Fibroblast of lung (primary cell): ENCODE measurements at regions not wholly inside any gene's neighbourhood (a gene's known extent, or its start where the extent isn't known, plus 50 kb on each side); places are given as distances from the start of the nearest gene placed in this dataset.

Source experiments
- DNase-seq, 2 donors: peaks; one replicate each; pipeline versions ENCODE4 v3.0.0 to v3.0.0-alpha.2; 2010; ENCODE audit warnings: low read depth in 2 of 2
- H2AFZ ChIP-seq: 2 replicates; pipeline ENCODE4 v1.5.1; 2012; ENCODE audit warnings: low read length, control low read depth, inconsistent platforms
- H3K27ac ChIP-seq: 2 replicates; pipeline ENCODE4 v1.5.1; 2011; ENCODE audit warnings: low read length, control low read depth; ENCODE audit not compliant: insufficient read depth
- H3K27me3 ChIP-seq: 2 replicates; pipeline ENCODE4 v1.5.1; 2011; ENCODE audit warnings: mild to moderate bottlenecking, low read length; ENCODE audit not compliant: control insufficient read depth, insufficient read depth
- H3K36me3 ChIP-seq: 2 replicates; pipeline ENCODE4 v1.5.1; 2011; ENCODE audit warnings: low read length; ENCODE audit not compliant: control insufficient read depth, insufficient read depth
- H3K4me1 ChIP-seq: 2 replicates; pipeline ENCODE4 v1.5.1; 2011; ENCODE audit warnings: low read length; ENCODE audit not compliant: control insufficient read depth, insufficient read depth; ENCODE audit errors: extremely low read depth
- H3K4me2 ChIP-seq: 2 replicates; pipeline ENCODE4 v1.5.1; 2011; ENCODE audit warnings: low read length, control low read depth; ENCODE audit not compliant: insufficient read depth; ENCODE audit errors: extremely low read depth
- H3K4me3 ChIP-seq, 4 experiments: fragments of 200-600 bp in 1 of 4; sonication (generic) in 1 of 4; replicated peaks in 1 of 4; 2 replicates each; pipeline ENCODE4 v1.5.1; 2011 to 2016; ENCODE audit warnings: low read length in 4 of 4, low read depth in 3 of 4, mild to moderate bottlenecking in 3 of 4, control low read depth in 2 of 4, inconsistent platforms in 1 of 4, mixed read lengths in 1 of 4; ENCODE audit not compliant: insufficient read depth in 1 of 4; ENCODE audit errors: control extremely low read depth in 1 of 4
- H3K79me2 ChIP-seq: 2 replicates; pipeline ENCODE4 v1.5.1; 2012; ENCODE audit warnings: mild to moderate bottlenecking, low read length, inconsistent platforms; ENCODE audit not compliant: control insufficient read depth, insufficient read depth
- H3K9ac ChIP-seq: 2 replicates; pipeline ENCODE4 v1.5.1; 2011; ENCODE audit warnings: mild to moderate bottlenecking, low read length, control low read depth; ENCODE audit not compliant: insufficient read depth
- H3K9me3 ChIP-seq: 2 replicates; pipeline ENCODE4 v1.5.1; 2012; ENCODE audit warnings: low read depth, low read length; ENCODE audit not compliant: control insufficient read depth, insufficient read depth
- H4K20me1 ChIP-seq: 2 replicates; pipeline ENCODE4 v1.5.1; 2011; ENCODE audit warnings: low read length; ENCODE audit not compliant: control insufficient read depth, insufficient read depth; ENCODE audit errors: extremely low read depth
- CTCF ChIP-seq, 2 donors: IDR thresholded peaks in 1 of 2; conservative IDR thresholded peaks in 1 of 2; 1 replicate in 1 of 2; 2 replicates in 1 of 2; pipeline ENCODE4 v1.5.1; 2011 to 2012; ENCODE audit warnings: low read length in 2 of 2, control low read depth in 1 of 2, inconsistent platforms in 1 of 2, low read depth in 1 of 2, mild to moderate bottlenecking in 1 of 2
- EZH2 ChIP-seq: IDR thresholded peaks from 2 replicates; pipeline ENCODE4 v1.5.1; 2012; ENCODE audit warnings: low read length, control low read depth, mild to moderate bottlenecking; ENCODE audit errors: missing control alignments

- H3K9me3 ChIP-seq, result no peaks in the 10 kb centered on the region
- TF ChIP-seq EZH2 (no peak), CTCF (conservative IDR thresholded peaks at IDR 0.05 in 1 of 2, IDR thresholded peaks at IDR 0.05 in 1 of 2; ENCODE audit: low read depth in 1 of 2, low read length in 2 of 2) (no peak)
These were observed 563.0 kb downstream of the RERGL start for GRCh38 chr12:17527021-17527420.

GRCh38 chr12:17511369-17511768 lies 578.6 kb downstream of the RERGL start:
- Histone ChIP-seq H4K20me1 (no peaks in the 10 kb centered on the region), H3K79me2 (no peaks in the 10 kb centered on the region), H3K4me2 (no peak overlapping the region), H2AFZ (no peak overlapping the region), H3K36me3 (no peaks in the 10 kb centered on the region), H3K9ac (no peak overlapping the region), H3K4me1 (no peaks in the 10 kb centered on the region), H3K27ac (no peak overlapping the region), H3K4me3 (no peak overlapping the region), H3K27me3 (no peaks in the 10 kb centered on the region), H3K9me3 (no peaks in the 10 kb centered on the region)
- no peak for TF ChIP-seq EZH2
- no peak for TF ChIP-seq CTCF (conservative IDR thresholded peaks at IDR 0.05 in 1 of 2, IDR thresholded peaks at IDR 0.05 in 1 of 2; ENCODE audit: low read depth in 1 of 2, low read length in 2 of 2)
- DNase-seq, result no peak

More at GRCh38 chr12:17527021-17527420, 563.0 kb downstream of the RERGL start:
- H3K36me3 ChIP-seq, result no peaks in the 10 kb centered on the region
- H3K79me2 ChIP-seq, result no peaks in the 10 kb centered on the region
- no peak overlapping the region for H3K9ac ChIP-seq
- H3K4me1 ChIP-seq, result no peaks in the 10 kb centered on the region
- H3K4me2 ChIP-seq, result no peak overlapping the region
- DNase-seq, result no peak
- no peaks in the 10 kb centered on the region for H4K20me1 ChIP-seq
- no peak overlapping the region for H2AFZ ChIP-seq
- no peak overlapping the region for H3K4me3 ChIP-seq
- no peak overlapping the region for H3K27ac ChIP-seq
- H3K27me3 ChIP-seq, result no peaks in the 10 kb centered on the region

GRCh38 chr12:17507336-17507735 lies 582.7 kb downstream of the RERGL start:
- Histone ChIP-seq H3K36me3 (no peaks in the 10 kb centered on the region), H3K4me3 (no peak overlapping the region), H3K27me3 (no peaks in the 10 kb centered on the region), H2AFZ (no peak overlapping the region), H3K27ac (no peak overlapping the region), H4K20me1 (no peaks in the 10 kb centered on the region), H3K4me1 (no peaks in the 10 kb centered on the region), H3K9ac (no peak overlapping the region), H3K4me2 (no peak overlapping the region), H3K79me2 (no peaks in the 10 kb centered on the region), H3K9me3 (no peaks in the 10 kb centered on the region)
- no peak for TF ChIP-seq EZH2
- TF ChIP-seq CTCF (conservative IDR thresholded peaks at IDR 0.05 in 1 of 2, IDR thresholded peaks at IDR 0.05 in 1 of 2; ENCODE audit: low read depth in 1 of 2, low read length in 2 of 2), result no peak
- DNase-seq, result no peak
